ENCODE measurements at regions not wholly inside any gene's neighbourhood (a gene's known extent, or its start where the extent isn't known, plus 50 kb on each side); places are given as distances from the start of the nearest gene placed in this dataset.

DNA sequence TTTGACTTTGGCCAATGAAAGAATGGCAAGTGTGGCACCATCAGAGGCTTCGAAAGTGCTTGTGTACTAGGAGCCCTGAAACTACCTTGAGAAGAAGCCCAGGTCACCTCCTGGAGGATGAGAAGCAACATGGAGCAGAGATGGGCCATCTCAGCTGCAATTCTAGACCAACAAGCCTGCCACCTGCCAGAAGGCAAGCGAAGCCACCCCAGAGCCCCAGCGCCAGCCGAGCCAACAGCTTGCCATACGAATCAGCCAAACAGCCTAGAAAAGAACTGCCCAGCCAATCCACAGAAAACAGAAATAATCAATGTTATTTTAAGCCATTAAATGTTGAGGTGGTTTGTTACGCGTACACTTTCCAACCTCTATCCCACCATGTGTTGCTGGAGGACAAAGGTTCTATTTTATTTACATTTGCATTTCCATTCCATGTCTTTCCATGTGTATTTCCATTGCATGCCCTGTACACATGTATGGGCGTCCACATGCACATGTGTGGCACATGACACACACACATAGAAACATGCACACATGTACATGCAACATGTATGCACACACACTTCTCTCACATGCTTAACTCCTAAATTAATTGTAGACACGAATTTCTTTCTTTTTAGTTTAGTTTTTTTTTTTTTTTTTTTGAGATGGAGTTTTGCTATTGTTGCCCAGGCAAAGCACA, 144.3 kb upstream of the TNRC6C start:
- TF ChIP-seq, protein P1, sequence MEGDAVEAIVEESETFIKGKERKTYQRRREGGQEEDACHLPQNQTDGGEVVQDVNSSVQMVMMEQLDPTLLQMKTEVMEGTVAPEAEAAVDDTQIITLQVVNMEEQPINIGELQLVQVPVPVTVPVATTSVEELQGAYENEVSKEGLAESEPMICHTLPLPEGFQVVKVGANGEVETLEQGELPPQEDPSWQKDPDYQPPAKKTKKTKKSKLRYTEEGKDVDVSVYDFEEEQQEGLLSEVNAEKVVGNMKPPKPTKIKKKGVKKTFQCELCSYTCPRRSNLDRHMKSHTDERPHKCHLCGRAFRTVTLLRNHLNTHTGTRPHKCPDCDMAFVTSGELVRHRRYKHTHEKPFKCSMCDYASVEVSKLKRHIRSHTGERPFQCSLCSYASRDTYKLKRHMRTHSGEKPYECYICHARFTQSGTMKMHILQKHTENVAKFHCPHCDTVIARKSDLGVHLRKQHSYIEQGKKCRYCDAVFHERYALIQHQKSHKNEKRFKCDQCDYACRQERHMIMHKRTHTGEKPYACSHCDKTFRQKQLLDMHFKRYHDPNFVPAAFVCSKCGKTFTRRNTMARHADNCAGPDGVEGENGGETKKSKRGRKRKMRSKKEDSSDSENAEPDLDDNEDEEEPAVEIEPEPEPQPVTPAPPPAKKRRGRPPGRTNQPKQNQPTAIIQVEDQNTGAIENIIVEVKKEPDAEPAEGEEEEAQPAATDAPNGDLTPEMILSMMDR (IDR thresholded peaks at IDR 0.05) = no peak
- TF ChIP-seq ZFX (IDR thresholded peaks at IDR 0.05; ENCODE audit: borderline replicate concordance) = no peak

Data from 22Rv1 (cell line).